SK-N-SH (cell line): ENCODE measurements at regions not wholly inside any gene's neighbourhood (a gene's known extent, or its start where the extent isn't known, plus 50 kb on each side); places are given as distances from the start of the nearest gene placed in this dataset.

Source experiments
- CTCF ChIA-PET: fragments of 300-600, 350-600 bp; formaldehyde crosslinking; extraction: SDS; loops from one replicate; lab custom pipeline; 2021; lab: Yijun Ruan, JAX
- POLR2A ChIA-PET: fragments of 350-600 bp; sonication (Branson Sonifier 250); formaldehyde crosslinking; extraction: SDS; loops from one replicate; lab custom pipeline; 2020; ENCODE audit warnings: antibody characterized with exemption, inconsistent platforms; lab: Yijun Ruan, JAX
- DNase-seq: peaks from one replicate; pipeline ENCODE4 v3.0.0; 2012
- H2AFZ ChIP-seq: fragments of 200-600 bp; sonication (generic); 2 replicates; pipeline ENCODE4 v1.8.1; 2016; ENCODE audit warnings: antibody characterized with exemption, mild to moderate bottlenecking, low read depth
- H3F3A ChIP-seq: fragments of 200-600 bp; sonication (generic); replicated peaks from 2 replicates; pipeline ENCODE3; 2016; ENCODE audit warnings: antibody characterized with exemption, mild to moderate bottlenecking; ENCODE audit not compliant: insufficient read depth
- H3K27ac ChIP-seq, 2 experiments: fragments of 200-500 bp in 1 of 2; fragments of 200-600 bp in 1 of 2; sonication (Bioruptor generic) in 1 of 2; sonication (generic), shearing (Covaris generic) in 1 of 2; 2 replicates each; pipeline versions ENCODE4 v1.5.1 to v1.6.1; 2014 to 2016; ENCODE audit warnings: low read depth in 2 of 2, inconsistent platforms in 1 of 2, low read length in 1 of 2, mild to moderate bottlenecking in 1 of 2, mixed read lengths in 1 of 2
- H3K27me3 ChIP-seq: fragments of 200-600 bp; sonication (generic), shearing (Covaris generic); 2 replicates; pipeline ENCODE4 v1.6.1; 2016; ENCODE audit warnings: mixed run types; ENCODE audit not compliant: insufficient read depth
- H3K36me3 ChIP-seq, 2 experiments: fragments of 200-500 bp in 1 of 2; fragments of 200-600 bp in 1 of 2; sonication (Bioruptor generic) in 1 of 2; sonication (generic) in 1 of 2; replicated peaks in 1 of 2; 2 replicates each; pipeline versions ENCODE3 to v1.5.1; 2014 to 2016; ENCODE audit warnings: low read length in 1 of 2, mild to moderate bottlenecking in 1 of 2; ENCODE audit not compliant: insufficient read depth in 2 of 2, control insufficient read depth in 1 of 2
- H3K4me1 ChIP-seq, 2 experiments: fragments of 200-500 bp in 1 of 2; fragments of 200-600 bp in 1 of 2; sonication (Bioruptor generic) in 1 of 2; sonication (generic), shearing (Covaris generic) in 1 of 2; 2 replicates each; pipeline versions ENCODE4 v1.5.1 to v1.6.1; 2014 to 2016; ENCODE audit warnings: low read depth in 1 of 2, low read length in 1 of 2, mixed run types in 1 of 2; ENCODE audit not compliant: insufficient read depth in 2 of 2, control insufficient read depth in 1 of 2
- H3K4me2 ChIP-seq: fragments of 200-600 bp; sonication (generic), shearing (Covaris generic); 2 replicates; pipeline ENCODE4 v1.6.1; 2017; ENCODE audit warnings: mixed run types
- H3K4me3 ChIP-seq, 2 experiments: fragments of 200-500 bp in 1 of 2; fragments of 200-600 bp in 1 of 2; sonication (Bioruptor generic) in 1 of 2; sonication (generic), shearing (Covaris generic) in 1 of 2; 2 replicates each; pipeline versions ENCODE4 v1.5.1 to v1.8.1; 2014 to 2016; ENCODE audit warnings: low read depth in 2 of 2, inconsistent platforms in 1 of 2, low read length in 1 of 2, mild to moderate bottlenecking in 1 of 2, mixed read lengths in 1 of 2, moderate library complexity in 1 of 2
- H3K79me2 ChIP-seq: fragments of 200-600 bp; sonication (generic); 2 replicates; pipeline ENCODE4 v1.8.1; 2017; ENCODE audit warnings: mild to moderate bottlenecking; ENCODE audit not compliant: insufficient read depth
- H3K9ac ChIP-seq: fragments of 200-600 bp; sonication (generic); 2 replicates; pipeline ENCODE4 v1.6.1; 2017; ENCODE audit warnings: mixed run types
- H3K9me2 ChIP-seq: fragments of 200-600 bp; sonication (generic); 2 replicates; pipeline ENCODE4 v1.6.1; 2017; ENCODE audit warnings: mixed run types
- H3K9me3 ChIP-seq: fragments of 200-600 bp; sonication (generic); 2 replicates; pipeline ENCODE4 v1.6.1; 2017; ENCODE audit warnings: mixed run types, mild to moderate bottlenecking, moderate library complexity
- H4K20me1 ChIP-seq: fragments of 200-600 bp; sonication (generic); 2 replicates; pipeline ENCODE4 v1.6.1; 2017; ENCODE audit warnings: mild to moderate bottlenecking, mixed run types; ENCODE audit not compliant: insufficient read depth
- ELF1 ChIP-seq: IDR thresholded peaks from 2 replicates; pipeline ENCODE4 v1.4.0; 2012
- EZH2phosphoT487 ChIP-seq: fragments of 200-600 bp; sonication (generic); IDR thresholded peaks from 2 replicates; pipeline ENCODE4 v1.6.1; 2017; ENCODE audit warnings: low read depth, mixed run types, mild to moderate bottlenecking, antibody characterized with exemption, moderate library complexity, borderline replicate concordance
- FOSL2 ChIP-seq: IDR thresholded peaks from 2 replicates; pipeline ENCODE4 v1.4.0; 2012; ENCODE audit warnings: low read depth, mild to moderate bottlenecking, moderate library complexity, borderline replicate concordance
- FOXJ3 ChIP-seq: sonication (generic); formaldehyde crosslinking; IDR thresholded peaks from 2 replicates; pipeline ENCODE4 v1.5.1; 2020; ENCODE audit warnings: mild to moderate bottlenecking, missing genetic modification reagents
- FOXM1 ChIP-seq: IDR thresholded peaks from 2 replicates; pipeline ENCODE4 v1.4.0; 2012; ENCODE audit warnings: low read depth, mild to moderate bottlenecking
- GABPA ChIP-seq: IDR thresholded peaks from 2 replicates; pipeline ENCODE4 v1.4.0; 2012; ENCODE audit warnings: low read depth, mild to moderate bottlenecking
- GATA2 ChIP-seq: sonication (generic); formaldehyde crosslinking; IDR thresholded peaks from 2 replicates; pipeline ENCODE4 v1.5.0; 2020; ENCODE audit warnings: mild to moderate bottlenecking, missing genetic modification reagents
- MEF2A ChIP-seq: IDR thresholded peaks from 2 replicates; pipeline ENCODE4 v1.4.0; 2012; ENCODE audit warnings: low read depth, borderline replicate concordance
- MXI1 ChIP-seq: IDR thresholded peaks from 2 replicates; pipeline ENCODE4 v1.6.1; 2012; ENCODE audit warnings: mild to moderate bottlenecking, low read depth, low read length, improper control_type of control experiment
- NFIC ChIP-seq: IDR thresholded peaks from 2 replicates; pipeline ENCODE4 v1.4.0; 2012; ENCODE audit warnings: borderline replicate concordance
- NRF1 ChIP-seq: IDR thresholded peaks from 2 replicates; pipeline ENCODE4 v1.6.1; 2012; ENCODE audit warnings: low read depth, mild to moderate bottlenecking, low read length
- POLR2AphosphoS5 ChIP-seq: IDR thresholded peaks from 2 replicates; pipeline ENCODE4 v1.6.1; 2012; ENCODE audit warnings: low read depth, low read length
- RCOR1 ChIP-seq: fragments of 150-350 bp; IDR thresholded peaks from 2 replicates; pipeline ENCODE4 v1.6.1; 2017; ENCODE audit warnings: antibody characterized with exemption, low read length
- RXRA ChIP-seq: IDR thresholded peaks from 2 replicates; pipeline ENCODE4 v1.4.0; 2012; ENCODE audit warnings: low read depth, mild to moderate bottlenecking, borderline replicate concordance
- SMC3 ChIP-seq: IDR thresholded peaks from 2 replicates; pipeline ENCODE4 v1.6.1; 2012; ENCODE audit warnings: low read depth, low read length, improper control_type of control experiment
- TAF1 ChIP-seq: IDR thresholded peaks from 2 replicates; pipeline ENCODE4 v1.6.1; 2012; ENCODE audit warnings: low read depth, mild to moderate bottlenecking, low read length, moderate library complexity, borderline replicate concordance
- TCF12 ChIP-seq: IDR thresholded peaks from 2 replicates; pipeline ENCODE4 v1.4.0; 2012
- TEAD4 ChIP-seq: IDR thresholded peaks from 2 replicates; pipeline ENCODE4 v1.4.0; 2012; ENCODE audit warnings: mild to moderate bottlenecking, borderline replicate concordance; ENCODE audit not compliant: insufficient read depth
- ZBTB33 ChIP-seq: IDR thresholded peaks from 2 replicates; pipeline ENCODE4 v1.4.0; 2012; ENCODE audit warnings: low read depth, borderline replicate concordance
- WGBS: methylation state at CpG from one replicate; pipeline ENCODE4 v1.1.6; 2017; ENCODE audit warnings: low lambda C conversion rate; 5-methylcytosine and 5-hydroxymethylcytosine counted together
- TF ChIP-seq, protein P1 (sequence below): fragments of 150-350 bp; IDR thresholded peaks from 2 replicates; pipeline ENCODE4 v1.6.1; 2016; ENCODE audit warnings: mild to moderate bottlenecking, low read depth, low read length

GRCh38 chr2:41957431-41957830 lies 90.4 kb upstream of the PKDCC start:
- POLR2A ChIA-PET, result interaction anchor here (1.1 to 1.5 kb wide), 2 partner anchors 87 to 90 kb away, joined by 3 to 10 read pairs; partner anchors contain the start of gene PKDCC
- H2AFZ ChIP-seq, result no peak overlapping the region

GRCh38 chr2:41958251-41958650 lies 89.6 kb upstream of the PKDCC start:
- Histone ChIP-seq H3K9ac (no peak overlapping the region), H3K9me3 (no peaks in the 10 kb centered on the region), H3K36me3 (no peaks in the 10 kb centered on the region), H3K4me3 (no peak overlapping the region), H3K27me3 (no peaks in the 10 kb centered on the region; the same call in 1 of the 2 replicates), H3K9me2 (no peaks in the 10 kb centered on the region), H4K20me1 (no peaks in the 10 kb centered on the region), H2AFZ (no peak overlapping the region), H3K79me2 (no peaks in the 10 kb centered on the region), H3K4me2 (no peak overlapping the region), H3K27ac (no peak overlapping the region), H3F3A (no peaks in the 10 kb centered on the region), H3K4me1 (peaks cover 0 to 54% of the 10 kb centered on the region in 2 experiments; a peak in 2 of 4 replicates)
- DNase-seq, result no peak
- WGBS, result 62% methylated on average over 4 of the region's 4 CpGs
- TF ChIP-seq EZH2phosphoT487 (no peak), GATA2 (CRISPR knock-in tag) (no peak), TCF12 (no peak), RCOR1 (no peak), SMC3 (no peak), RXRA (no peak), FOXJ3 (CRISPR knock-in tag) (no peak), ELF1 (no peak), MXI1 (no peak), FOSL2 (no peak), ZBTB33 (no peak), TAF1 (no peak), MEF2A (no peak), TEAD4 (no peak), NRF1 (no peak), NFIC (no peak)
- TF ChIP-seq, protein P1, sequence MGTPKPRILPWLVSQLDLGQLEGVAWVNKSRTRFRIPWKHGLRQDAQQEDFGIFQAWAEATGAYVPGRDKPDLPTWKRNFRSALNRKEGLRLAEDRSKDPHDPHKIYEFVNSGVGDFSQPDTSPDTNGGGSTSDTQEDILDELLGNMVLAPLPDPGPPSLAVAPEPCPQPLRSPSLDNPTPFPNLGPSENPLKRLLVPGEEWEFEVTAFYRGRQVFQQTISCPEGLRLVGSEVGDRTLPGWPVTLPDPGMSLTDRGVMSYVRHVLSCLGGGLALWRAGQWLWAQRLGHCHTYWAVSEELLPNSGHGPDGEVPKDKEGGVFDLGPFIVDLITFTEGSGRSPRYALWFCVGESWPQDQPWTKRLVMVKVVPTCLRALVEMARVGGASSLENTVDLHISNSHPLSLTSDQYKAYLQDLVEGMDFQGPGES, result no peak
- ChIA-PET POLR2A (no interaction called here), CTCF (interaction anchor here (1.2 to 3.6 kb wide), 9 partner anchors 12 to 105 kb away, joined by 3 to 21 read pairs (median 5); partner anchors contain the start of gene PKDCC)

More at GRCh38 chr2:41957431-41957830, 90.4 kb upstream of the PKDCC start:
- Histone ChIP-seq H3K9ac (no peak overlapping the region), H3K4me3 (no peak overlapping the region), H3K4me1 (peaks cover 0 to 55% of the 10 kb centered on the region in 2 experiments; a peak in 2 of 4 replicates), H3K27ac (no peak overlapping the region), H4K20me1 (no peaks in the 10 kb centered on the region), H3K9me2 (no peaks in the 10 kb centered on the region), H3K9me3 (no peaks in the 10 kb centered on the region), H3F3A (no peaks in the 10 kb centered on the region), H3K27me3 (no peaks in the 10 kb centered on the region; the same call in 1 of the 2 replicates), H3K4me2 (no peak overlapping the region), H3K36me3 (no peaks in the 10 kb centered on the region), H3K79me2 (no peaks in the 10 kb centered on the region)
- no peak for DNase-seq
- WGBS, result 57% methylated on average over 3 of the region's 3 CpGs
- TF ChIP-seq GABPA (no peak), FOXM1 (no peak), EZH2phosphoT487 (no peak), POLR2AphosphoS5 (no peak), NRF1 (no peak)
- TF ChIP-seq, protein P1, result no peak
- CTCF ChIA-PET, result interaction anchor here (1.1 to 3.6 kb wide), 12 partner anchors 12 to 129 kb away, joined by 3 to 21 read pairs (median 4); partner anchors contain the start of gene PKDCC
